ENCODE measurements at regions not wholly inside any gene's neighbourhood (a gene's known extent, or its start where the extent isn't known, plus 50 kb on each side); places are given as distances from the start of the nearest gene placed in this dataset.
"Not testable (repeated sequence)": the region's sequence is repeated elsewhere in the genome, so short reads cannot be mapped to it uniquely, and the experiment has no call there.

- POLR2A ChIA-PET (ENCODE audit: unreplicated experiment): no interaction called here
- Histone ChIP-seq H3K27me3 (ENCODE audit: insufficient read depth, low read depth) (no peaks in the 10 kb centered on the region), H3K9me3 (ENCODE audit: insufficient read depth, low read depth) (no peaks in the 10 kb centered on the region; the same call in none of the 2 replicates), H3K79me2 (ENCODE audit: low read depth) (no peaks in the 10 kb centered on the region), H3F3A (ENCODE audit: insufficient read depth, low read depth) (no peaks in the 10 kb centered on the region), H3K4me1 (replicated peaks; ENCODE audit: insufficient read depth) (peaks cover 11% of the 10 kb centered on the region; the same call in 1 of the 2 replicates), H3K4me3 (no peak overlapping the region), H2AFZ (no peak overlapping the region), H3K4me2 (no peak overlapping the region), H3K27ac (no peak overlapping the region), H3K36me3 (ENCODE audit: low read depth) (no peaks in the 10 kb centered on the region), H3K9me2 (ENCODE audit: insufficient read depth) (no peaks in the 10 kb centered on the region; the same call in 1 of the 2 replicates), H4K20me1 (ENCODE audit: insufficient read depth) (no peaks in the 10 kb centered on the region)
- TF ChIP-seq EZH2 (IDR thresholded peaks at IDR 0.05; ENCODE audit: low read depth) (no peak), CTCF (conservative IDR thresholded peaks at IDR 0.05) (no peak)
- BruUV-seq (replicated peaks): no TSS peak
- intact Hi-C loops (cut with micrococcal nuclease; ENCODE audit: unreplicated experiment): no loop called here
- CTCF ChIA-PET: interaction anchor here (0.7 kb wide), 1 partner anchor 15 kb away, joined by 5 read pairs; no protein-coding TSS in a partner anchor
- DNase-seq: no peak
These were observed 133.7 kb downstream of the TENT5C start for GRCh38 chr1:117739504-117739903.

GRCh38 chr1:117740496-117740895, 134.6 kb downstream of the TENT5C start:
- BruUV-seq (replicated peaks): no TSS peak
- Histone ChIP-seq H3K9me3 (ENCODE audit: insufficient read depth, low read depth) (no peaks in the 10 kb centered on the region; the same call in none of the 2 replicates), H3K79me2 (ENCODE audit: low read depth) (no peaks in the 10 kb centered on the region), H2AFZ (peak overlapping the region; percentile 18; the same call in 1 of the 2 replicates), H3F3A (ENCODE audit: insufficient read depth, low read depth) (no peaks in the 10 kb centered on the region), H3K27ac (no peak overlapping the region), H3K4me1 (replicated peaks; ENCODE audit: insufficient read depth) (peaks cover 3% of the 10 kb centered on the region; the same call in 1 of the 2 replicates), H3K27me3 (ENCODE audit: insufficient read depth, low read depth) (no peaks in the 10 kb centered on the region), H4K20me1 (ENCODE audit: insufficient read depth) (no peaks in the 10 kb centered on the region), H3K4me2 (no peak overlapping the region), H3K9me2 (ENCODE audit: insufficient read depth) (no peaks in the 10 kb centered on the region; the same call in 1 of the 2 replicates), H3K4me3 (no peak overlapping the region), H3K36me3 (ENCODE audit: low read depth) (no peaks in the 10 kb centered on the region)
- ChIA-PET POLR2A (ENCODE audit: unreplicated experiment) (no interaction called here), CTCF (no interaction called here)
- no peak for DNase-seq
- TF ChIP-seq EZH2 (IDR thresholded peaks at IDR 0.05; ENCODE audit: low read depth) (no peak), CTCF (conservative IDR thresholded peaks at IDR 0.05) (no peak)
- intact Hi-C loops (cut with micrococcal nuclease; ENCODE audit: unreplicated experiment): no loop called here

- H3K36me3 ChIP-seq (ENCODE audit: low read depth); H3K4me2 ChIP-seq; H3K9me2 ChIP-seq (ENCODE audit: insufficient read depth); H3K79me2 ChIP-seq (ENCODE audit: low read depth); H3K27ac ChIP-seq; DNase-seq; H3K27me3 ChIP-seq (ENCODE audit: insufficient read depth, low read depth); CTCF ChIA-PET; H3K4me1 ChIP-seq (replicated peaks; ENCODE audit: insufficient read depth); H4K20me1 ChIP-seq (ENCODE audit: insufficient read depth); POLR2A ChIA-PET (ENCODE audit: unreplicated experiment); H3K4me3 ChIP-seq; intact Hi-C loops (cut with micrococcal nuclease; ENCODE audit: unreplicated experiment); H3F3A ChIP-seq (ENCODE audit: insufficient read depth, low read depth); H3K9me3 ChIP-seq (ENCODE audit: insufficient read depth, low read depth); H2AFZ ChIP-seq; BruUV-seq (replicated peaks): not testable (repeated sequence)
These were observed 140.7 kb downstream of the TENT5C start for GRCh38 chr1:117746565-117746964.

GRCh38 chr1:117747605-117748004, 141.8 kb downstream of the TENT5C start:
- Histone ChIP-seq H3K4me2 (no peak overlapping the region), H4K20me1 (ENCODE audit: insufficient read depth) (no peaks in the 10 kb centered on the region), H3K36me3 (ENCODE audit: low read depth) (no peaks in the 10 kb centered on the region), H2AFZ (no peak overlapping the region), H3K4me1 (replicated peaks; ENCODE audit: insufficient read depth) (no peaks in the 10 kb centered on the region), H3K9me2 (ENCODE audit: insufficient read depth) (no peaks in the 10 kb centered on the region; the same call in 1 of the 2 replicates), H3K79me2 (ENCODE audit: low read depth) (no peaks in the 10 kb centered on the region), H3F3A (ENCODE audit: insufficient read depth, low read depth) (no peaks in the 10 kb centered on the region), H3K4me3 (no peak overlapping the region), H3K27ac (no peak overlapping the region), H3K27me3 (ENCODE audit: insufficient read depth, low read depth) (no peaks in the 10 kb centered on the region), H3K9me3 (ENCODE audit: insufficient read depth, low read depth) (no peaks in the 10 kb centered on the region)
- no TSS peak for BruUV-seq (replicated peaks)
- TF ChIP-seq EZH2 (IDR thresholded peaks at IDR 0.05; ENCODE audit: low read depth) (no peak), CTCF (conservative IDR thresholded peaks at IDR 0.05) (no peak)
- POLR2A ChIA-PET (ENCODE audit: unreplicated experiment): no interaction called here
- peak in 1 of 2 experiments; percentile 15 for DNase-seq
- CTCF ChIA-PET: no interaction called here
- intact Hi-C loops (cut with micrococcal nuclease; ENCODE audit: unreplicated experiment): no loop called here

Measured in PC-9 (cell line).